HepG2 (cell line): ENCODE measurements at regions not wholly inside any gene's neighbourhood (a gene's known extent, or its start where the extent isn't known, plus 50 kb on each side); places are given as distances from the start of the nearest gene placed in this dataset.

ENCODE experiments used
- ATAC-seq: fragments of 200-7000 bp; cut with Tn5 transposase; 3 replicates; pipeline ENCODE4 v1.9.1; 2020; ENCODE audit warnings: mild to moderate bottlenecking, moderate library complexity
- BruUV-seq: library from RNA; stranded (reverse); fragments of 400-500 nt; replicated peaks from 2 replicates; lab custom pipeline; 2021; lab: Mats Ljungman, UMichigan
- CTCF ChIA-PET: fragments of 300-600 bp; formaldehyde crosslinking; extraction: SDS; loops from one replicate; lab custom pipeline; 2021; ENCODE audit warnings: low total read pairs, inconsistent platforms, low intra/inter-chr PET ratio; lab: Yijun Ruan, JAX
- POLR2A ChIA-PET: fragments of 350-600 bp; sonication (Branson Sonifier 250); formaldehyde crosslinking; loops from one replicate; lab custom pipeline; 2020; ENCODE audit warnings: antibody characterized with exemption, inconsistent platforms; lab: Yijun Ruan, JAX
- DNase-seq: peaks from one replicate; pipeline ENCODE4 v3.0.0-alpha.2; 2015; ENCODE audit warnings: low spot score
- FAIRE-seq: peaks from 3 replicates; lab custom pipeline; 2011; peaks lifted over from hg19 to GRCh38; lab: Jason Lieb, UNC
- H2AFZ ChIP-seq: one replicate; pipeline ENCODE4 v1.6.1; 2011; ENCODE audit warnings: low read length, inconsistent platforms
- H3K27ac ChIP-seq: fragments of 300-600 bp; 3 replicates; pipeline ENCODE4 v1.8.0; 2011; ENCODE audit warnings: mixed run types, mild to moderate bottlenecking, mixed read lengths, low read length, inconsistent platforms; ENCODE audit not compliant: insufficient read depth; ENCODE audit errors: extremely low read length
- H3K27me3 ChIP-seq, 2 experiments: fragments of 200-600 bp in 1 of 2; 2 replicates in 1 of 2; 3 replicates in 1 of 2; pipeline versions ENCODE4 v1.6.0 to v1.8.0; 2011; ENCODE audit warnings: low read length in 2 of 2, mild to moderate bottlenecking in 2 of 2, moderate library complexity in 2 of 2, inconsistent platforms in 1 of 2; ENCODE audit not compliant: insufficient read depth in 2 of 2, control insufficient read depth in 1 of 2
- H3K36me3 ChIP-seq, 2 experiments: fragments of 200-600 bp in 1 of 2; replicated peaks in 1 of 2; 2 replicates in 1 of 2; 3 replicates in 1 of 2; pipeline versions ENCODE4 v1.5.1 to v1.8.0; 2011; ENCODE audit warnings: low read length in 2 of 2, inconsistent platforms in 1 of 2; ENCODE audit not compliant: insufficient read depth in 2 of 2, control insufficient read depth in 1 of 2
- H3K4me1 ChIP-seq: 2 replicates; pipeline ENCODE4 v1.5.1; 2012; ENCODE audit warnings: low read length, inconsistent platforms; ENCODE audit not compliant: insufficient read depth
- H3K4me2 ChIP-seq: 2 replicates; pipeline ENCODE4 v1.6.0; 2011; ENCODE audit warnings: low read depth, low read length, inconsistent platforms
- H3K4me3 ChIP-seq, 3 experiments: fragments of 200-600 bp in 1 of 3; sonication (generic), shearing (Covaris generic) in 1 of 3; replicated peaks in 1 of 3; 2 replicates each; pipeline ENCODE4 v1.5.1; 2011 to 2016; ENCODE audit warnings: low read length in 3 of 3, inconsistent platforms in 2 of 3, low read depth in 2 of 3, mild to moderate bottlenecking in 2 of 3, control low read depth in 1 of 3, mixed read lengths in 1 of 3; ENCODE audit not compliant: insufficient read depth in 1 of 3
- H3K79me2 ChIP-seq: one replicate; pipeline ENCODE4 v1.6.1; 2011; ENCODE audit warnings: low read length, inconsistent platforms; ENCODE audit not compliant: insufficient read depth
- H3K9ac ChIP-seq: 2 replicates; pipeline ENCODE4 v1.6.0; 2011; ENCODE audit warnings: mild to moderate bottlenecking, low read depth, low read length, inconsistent platforms; ENCODE audit not compliant: insufficient read depth
- H3K9me3 ChIP-seq: 2 replicates; pipeline ENCODE4 v1.5.1; 2012; ENCODE audit warnings: mild to moderate bottlenecking, low read length
- H4K20me1 ChIP-seq: 2 replicates; pipeline ENCODE4 v1.6.0; 2011; ENCODE audit warnings: inconsistent platforms, mild to moderate bottlenecking, low read length, moderate library complexity; ENCODE audit not compliant: insufficient read depth
- FOSL1 ChIP-seq: sonication (generic); formaldehyde crosslinking; IDR thresholded peaks from 2 replicates; pipeline ENCODE4 v1.9.0; 2021; ENCODE audit warnings: missing genetic modification reagents, borderline replicate concordance
- IRF9 ChIP-seq: sonication (generic); formaldehyde crosslinking; IDR thresholded peaks from 2 replicates; pipeline ENCODE4 v1.8.0; 2022; ENCODE audit warnings: missing genetic modification reagents, mild to moderate bottlenecking, borderline replicate concordance
- MXD4 ChIP-seq: IDR thresholded peaks from 2 replicates; pipeline ENCODE4 v1.6.1; 2016; ENCODE audit warnings: mild to moderate bottlenecking, missing biosample characterization, missing genetic modification reagents
- POGZ ChIP-seq: sonication (generic); formaldehyde crosslinking; IDR thresholded peaks from 2 replicates; pipeline ENCODE4 v1.4.0; 2020; ENCODE audit warnings: mild to moderate bottlenecking, missing genetic modification reagents
- PRMT3 ChIP-seq: sonication (generic); formaldehyde crosslinking; IDR thresholded peaks from 2 replicates; pipeline ENCODE4 v1.8.1; 2022; ENCODE audit warnings: low read depth, mild to moderate bottlenecking, moderate library complexity, missing genetic modification reagents, borderline replicate concordance
- RAD21 ChIP-seq: fragments of 450-650 bp; formaldehyde crosslinking; IDR thresholded peaks from 2 replicates; pipeline ENCODE4 v1.5.0; 2020; ENCODE audit warnings: mild to moderate bottlenecking
- SMC3 ChIP-seq: IDR thresholded peaks from 2 replicates; pipeline ENCODE4 v1.6.1; 2011; ENCODE audit warnings: low read length, improper control_type of control experiment
- ZFAT ChIP-seq: sonication (generic); formaldehyde crosslinking; conservative IDR thresholded peaks from 2 replicates; pipeline ENCODE4 v1.8.1; 2023; ENCODE audit warnings: missing genetic modification reagents, inconsistent platforms
- ZNF263 ChIP-seq: sonication (generic); formaldehyde crosslinking; IDR thresholded peaks from 2 replicates; pipeline ENCODE4 v1.4.0; 2020; ENCODE audit warnings: missing genetic modification reagents
- ZNF567 ChIP-seq: sonication (generic); formaldehyde crosslinking; IDR thresholded peaks from 2 replicates; pipeline ENCODE4 v1.8.1; 2023; ENCODE audit warnings: mild to moderate bottlenecking, missing genetic modification reagents, borderline replicate concordance
- ZSCAN21 ChIP-seq: sonication (generic); formaldehyde crosslinking; IDR thresholded peaks from 2 replicates; pipeline ENCODE4 v1.8.0; 2022; ENCODE audit warnings: mild to moderate bottlenecking, missing genetic modification reagents, moderate library complexity, borderline replicate concordance
- ZXDC ChIP-seq: sonication (generic); formaldehyde crosslinking; IDR thresholded peaks from 2 replicates; pipeline ENCODE4 v1.5.0; 2020; ENCODE audit warnings: mild to moderate bottlenecking, missing genetic modification reagents
- WGBS: methylation state at CpG from one replicate; pipeline ENCODE4 v1.1.6; 2017; ENCODE audit warnings: low lambda C conversion rate; 5-methylcytosine and 5-hydroxymethylcytosine counted together
- in situ Hi-C: cut with HindIII; loops from 2 replicates; pipeline ENCODE4 v1.10.0; 2017; ENCODE audit warnings: low pct_unique_long_range_greater_than_20kb; ENCODE audit not compliant: extremely low pct_ligation_motif_present
- intact Hi-C: fragments of 100-400 bp; cut with micrococcal nuclease; formaldehyde crosslinking; loops from one replicate; pipeline ENCODE4 v1.10.0; 2022; ENCODE audit not compliant: unreplicated experiment
- TF ChIP-seq, protein P1 (sequence below): sonication (generic); formaldehyde crosslinking; IDR thresholded peaks from 2 replicates; pipeline ENCODE4 v1.9.0; 2021; ENCODE audit warnings: missing genetic modification reagents, borderline replicate concordance

- Histone ChIP-seq H3K79me2 (no peaks in the 10 kb centered on the region), H3K4me1 (peaks cover 39% of the 10 kb centered on the region), H3K9me3 (peaks cover 31% of the 10 kb centered on the region), H3K4me3 (no peak overlapping the region), H2AFZ (no peak overlapping the region), H4K20me1 (no peaks in the 10 kb centered on the region), H3K27me3 (no peaks in the 10 kb centered on the region; a peak in 1 of 5 replicates), H3K4me2 (no peak overlapping the region), H3K27ac (no peak overlapping the region), H3K9ac (no peak overlapping the region), H3K36me3 (no peaks in the 10 kb centered on the region)
- DNase-seq: no peak
- ChIA-PET POLR2A (no interaction called here), CTCF (no interaction called here)
- 100% methylated on average over 1 of the region's 1 CpG for WGBS
- in situ Hi-C loops: no loop called here
- BruUV-seq: no TSS peak
- intact Hi-C loops: no loop called here
- FAIRE-seq: no peak
- no peak for ATAC-seq
- no peak for TF ChIP-seq ZNF567 (CRISPR knock-in tag)
- TF ChIP-seq ZSCAN21 (CRISPR knock-in tag): no peak
- TF ChIP-seq IRF9 (CRISPR knock-in tag): no peak
- TF ChIP-seq RAD21 (CRISPR knock-in tag): no peak
- no peak for TF ChIP-seq POGZ (CRISPR knock-in tag)
- TF ChIP-seq ZNF263 (CRISPR knock-in tag): no peak
- TF ChIP-seq MXD4: no peak
- TF ChIP-seq SMC3: no peak
- no peak for TF ChIP-seq ZFAT (CRISPR knock-in tag)
- TF ChIP-seq PRMT3 (CRISPR knock-in tag): no peak
- no peak for TF ChIP-seq FOSL1 (CRISPR knock-in tag)
- TF ChIP-seq ZXDC (CRISPR knock-in tag): no peak
- TF ChIP-seq, protein P1, sequence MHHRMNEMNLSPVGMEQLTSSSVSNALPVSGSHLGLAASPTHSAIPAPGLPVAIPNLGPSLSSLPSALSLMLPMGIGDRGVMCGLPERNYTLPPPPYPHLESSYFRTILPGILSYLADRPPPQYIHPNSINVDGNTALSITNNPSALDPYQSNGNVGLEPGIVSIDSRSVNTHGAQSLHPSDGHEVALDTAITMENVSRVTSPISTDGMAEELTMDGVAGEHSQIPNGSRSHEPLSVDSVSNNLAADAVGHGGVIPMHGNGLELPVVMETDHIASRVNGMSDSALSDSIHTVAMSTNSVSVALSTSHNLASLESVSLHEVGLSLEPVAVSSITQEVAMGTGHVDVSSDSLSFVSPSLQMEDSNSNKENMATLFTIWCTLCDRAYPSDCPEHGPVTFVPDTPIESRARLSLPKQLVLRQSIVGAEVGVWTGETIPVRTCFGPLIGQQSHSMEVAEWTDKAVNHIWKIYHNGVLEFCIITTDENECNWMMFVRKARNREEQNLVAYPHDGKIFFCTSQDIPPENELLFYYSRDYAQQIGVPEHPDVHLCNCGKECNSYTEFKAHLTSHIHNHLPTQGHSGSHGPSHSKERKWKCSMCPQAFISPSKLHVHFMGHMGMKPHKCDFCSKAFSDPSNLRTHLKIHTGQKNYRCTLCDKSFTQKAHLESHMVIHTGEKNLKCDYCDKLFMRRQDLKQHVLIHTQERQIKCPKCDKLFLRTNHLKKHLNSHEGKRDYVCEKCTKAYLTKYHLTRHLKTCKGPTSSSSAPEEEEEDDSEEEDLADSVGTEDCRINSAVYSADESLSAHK (CRISPR knock-in tag): no peak
These were observed 133.6 kb upstream of the BMP4 start for GRCh38 chr14:54090274-54090673.
